HG02623 (cell line): ENCODE measurements at regions not wholly inside any gene's neighbourhood (a gene's known extent, or its start where the extent isn't known, plus 50 kb on each side); places are given as distances from the start of the nearest gene placed in this dataset.

Experiments
- ATAC-seq: cut with Tn5 transposase; IDR thresholded peaks from one replicate; pipeline ENCODE4 v1.9.1; 2021; ENCODE audit warnings: moderate library complexity; ENCODE audit not compliant: unreplicated experiment

DNA sequence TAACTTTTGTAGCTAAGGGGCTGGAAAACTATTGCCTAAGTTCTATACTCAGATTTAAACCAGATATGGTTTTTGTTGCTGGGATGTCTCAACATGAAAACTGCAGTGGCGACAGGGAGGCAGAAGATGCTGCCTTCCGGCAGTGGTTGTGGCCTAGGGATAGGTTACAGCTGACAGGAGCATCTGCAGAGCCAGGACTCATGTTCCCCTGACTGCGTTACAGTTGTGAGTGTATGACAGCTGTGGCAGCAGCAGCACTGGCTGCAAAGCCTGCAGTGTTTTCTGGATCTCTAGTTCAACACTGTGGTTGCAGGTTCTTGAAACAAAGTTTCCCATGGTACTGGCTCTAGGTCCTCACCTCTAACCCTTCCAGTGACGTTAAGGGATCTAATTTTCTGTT, 498.8 kb upstream of the CDH18 start:
- ATAC-seq: no peak

- ATAC-seq: no peak
Observed at GRCh38 chr5:20476016-20476415, 488.0 kb upstream of the CDH18 start.

DNA sequence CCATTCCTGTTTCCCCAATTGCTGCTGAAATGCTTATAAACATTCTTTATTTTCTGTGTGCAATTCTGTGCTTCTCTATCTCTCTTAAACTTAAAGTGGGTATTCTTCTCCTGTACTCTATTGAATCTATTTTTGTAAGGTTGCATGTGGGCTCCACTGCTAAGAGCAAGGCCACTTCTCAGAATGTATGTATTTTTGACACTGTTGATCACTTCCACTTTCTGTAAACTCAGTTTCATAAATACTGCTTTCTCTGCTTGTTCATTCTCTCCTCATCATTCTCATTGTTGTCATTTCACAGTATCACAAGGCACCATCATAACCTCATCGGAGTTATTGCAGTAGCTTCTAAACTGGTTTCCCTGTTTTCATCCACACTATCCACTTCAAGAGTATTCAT, 483.0 kb upstream of the CDH18 start:
- ATAC-seq: peak; percentile 58

DNA sequence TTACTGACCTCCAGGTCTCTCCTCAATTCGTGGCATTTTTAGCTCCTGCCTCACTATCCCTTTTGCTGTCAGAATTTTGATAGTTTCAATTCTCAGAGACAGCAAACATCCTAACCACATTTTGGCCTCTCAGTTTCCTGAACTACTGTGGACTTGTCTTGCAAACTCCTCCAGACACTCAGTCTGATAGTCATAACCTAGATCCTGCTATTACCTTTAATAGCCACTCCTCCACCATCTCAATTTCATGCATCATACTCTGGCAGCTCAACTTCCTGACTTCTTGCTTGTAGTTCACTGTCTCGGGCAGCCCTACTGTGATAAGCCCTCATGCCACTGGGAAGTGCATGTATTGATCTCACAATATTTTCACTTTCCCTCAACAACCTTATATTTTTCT, 481.8 kb upstream of the CDH18 start:
- ATAC-seq: no peak

DNA sequence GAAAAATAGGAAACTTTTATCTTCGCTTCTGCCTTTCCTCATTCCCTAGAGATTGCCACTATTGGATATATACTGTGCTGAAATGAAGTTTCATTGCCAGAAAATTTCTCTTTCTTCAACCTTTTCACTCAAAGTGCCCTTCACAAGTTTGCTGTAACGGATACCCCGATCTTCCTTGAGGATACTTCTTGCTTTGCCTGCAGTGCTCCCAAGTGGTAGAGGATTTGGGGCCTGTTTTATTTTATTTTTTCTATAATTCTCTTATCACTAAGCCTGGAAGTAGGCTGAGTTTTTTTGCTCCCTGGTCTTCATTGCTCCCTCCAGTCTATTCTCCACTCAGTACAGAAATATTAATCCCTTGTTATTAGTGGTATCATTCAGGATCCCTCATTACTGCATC, 481.4 kb upstream of the CDH18 start:
- no peak for ATAC-seq

- ATAC-seq: no peak
Observed at GRCh38 chr5:20466512-20466911, 478.5 kb upstream of the CDH18 start.

GRCh38 chr5:20463206-20463605, 475.2 kb upstream of the CDH18 start:
- no peak for ATAC-seq

DNA sequence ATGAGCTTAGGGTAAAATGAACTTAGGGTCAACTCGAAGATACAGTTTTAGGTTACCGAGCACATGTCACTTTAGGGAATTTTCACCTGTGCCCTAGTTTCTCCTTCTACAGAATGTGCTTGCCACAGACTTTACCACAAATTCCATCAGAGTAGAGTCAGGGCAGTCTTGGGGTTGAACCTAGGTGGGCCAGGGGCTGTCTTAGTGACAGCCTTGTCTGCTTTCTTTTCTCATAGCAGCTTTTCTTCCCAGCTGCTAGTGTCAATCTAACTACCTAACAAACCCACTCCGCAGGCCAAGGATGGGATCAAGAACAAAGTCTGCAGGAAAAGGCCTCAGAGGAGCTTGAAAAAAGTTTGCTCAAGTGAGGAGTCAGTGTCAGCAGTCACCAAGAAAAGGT, 458.1 kb upstream of the CDH18 start:
- ATAC-seq: no peak

DNA sequence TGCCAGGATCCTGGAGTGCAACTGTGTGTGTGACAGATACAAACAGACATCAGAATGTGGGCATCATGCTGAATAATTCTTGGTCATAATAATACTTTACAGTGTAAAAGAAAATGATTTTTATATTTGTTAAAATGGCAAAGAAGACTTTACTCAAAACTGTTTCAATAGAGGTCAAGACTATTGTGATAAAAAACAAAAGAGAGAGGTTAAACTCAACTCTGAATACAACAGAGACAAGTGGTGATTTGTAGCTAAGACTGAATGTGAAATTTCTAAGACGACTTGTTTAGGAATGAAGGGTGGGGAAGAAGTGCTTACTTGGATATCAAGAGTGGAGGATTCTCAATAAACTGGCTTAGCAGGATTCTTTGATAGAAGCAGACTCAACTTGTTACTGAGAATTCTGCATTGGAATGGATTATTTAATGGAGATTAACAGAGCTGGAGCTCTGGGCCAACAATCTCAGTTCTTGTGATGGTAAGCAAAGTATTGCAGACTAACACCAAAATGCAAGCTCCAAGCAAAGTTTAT, 457.4 kb upstream of the CDH18 start:
- ATAC-seq: no peak

GRCh38 chr5:20434786-20435185, 446.8 kb upstream of the CDH18 start:
- no peak for ATAC-seq

DNA sequence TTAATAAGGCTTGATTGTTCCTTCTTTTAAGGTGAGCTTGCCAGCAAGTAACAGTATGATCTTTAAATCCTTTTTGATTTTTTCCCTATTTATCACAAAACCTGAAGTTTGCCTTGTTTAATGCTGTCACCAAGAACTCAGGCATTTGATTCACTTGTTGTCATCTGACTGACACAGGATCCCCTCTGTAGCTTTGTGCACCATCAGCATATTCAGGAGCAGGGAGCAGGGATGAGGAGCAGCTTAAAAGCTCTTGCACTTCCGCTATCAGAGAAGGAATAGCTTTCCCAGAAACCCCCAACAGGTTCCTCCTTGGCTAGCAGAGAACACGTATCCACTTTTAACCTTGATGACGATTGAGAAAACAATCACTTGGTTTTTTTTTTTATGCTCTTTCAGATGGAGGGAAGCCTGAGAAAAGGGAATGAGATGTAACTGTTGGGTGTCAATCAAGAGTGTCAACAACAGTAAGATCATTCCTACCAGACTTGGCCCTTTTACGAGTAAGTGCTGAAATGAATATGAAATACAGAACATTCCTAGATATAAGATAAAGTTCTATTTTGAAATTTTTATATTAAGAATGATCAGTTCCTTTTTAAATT, 433.1 kb upstream of the CDH18 start:
- no peak for ATAC-seq
